ENCODE measurements at regions not wholly inside any gene's neighbourhood (a gene's known extent, or its start where the extent isn't known, plus 50 kb on each side); places are given as distances from the start of the nearest gene placed in this dataset.

- no peak overlapping the region for H2BK12ac ChIP-seq (ENCODE audit: insufficient read length, low read depth, low read length)
- no peak overlapping the region for H3K4ac ChIP-seq (ENCODE audit: low read depth, low read length)
- H3K18ac ChIP-seq (ENCODE audit: insufficient read length, low read depth, low read length): no peak overlapping the region
- no peak overlapping the region for H3K23ac ChIP-seq (ENCODE audit: insufficient read length, low read depth, low read length)
- peaks cover 12 to 20% of the 10 kb centered on the region in 2 experiments for H3K4me1 Mint-ChIP-seq
- no peak overlapping the region for H3K4me2 ChIP-seq (ENCODE audit: insufficient read depth, insufficient read length, low read length)
- H2AK5ac ChIP-seq (ENCODE audit: insufficient read length, low read length): no peak overlapping the region
- H2BK5ac ChIP-seq (ENCODE audit: insufficient read length, low read length): no peak overlapping the region
- no peaks in the 10 kb centered on the region for H3K9me3 ChIP-seq (ENCODE audit: control insufficient read depth, low read depth, low read length)
- H2BK15ac ChIP-seq (ENCODE audit: low read depth, low read length): no peak overlapping the region
- peaks cover 0 to 3% of the 10 kb centered on the region in 2 experiments; a peak in 2 of 5 replicates for H3K9me3 Mint-ChIP-seq
- H4K91ac ChIP-seq (ENCODE audit: insufficient read length, low read depth, low read length): no peak overlapping the region
- H4K20me1 ChIP-seq (ENCODE audit: control insufficient read depth, insufficient read depth, insufficient read length): no peaks in the 10 kb centered on the region
- H3K4me3 Mint-ChIP-seq: no peak overlapping the region
- no peak overlapping the region for H3T11ph ChIP-seq (ENCODE audit: low read length)
- H3K56ac ChIP-seq (ENCODE audit: insufficient read length, low read depth, low read length): no peak overlapping the region
- H3K4me1 ChIP-seq (ENCODE audit: insufficient read depth, low read length): no peaks in the 10 kb centered on the region
- no peak for DNase-seq
- H3K36me3 Mint-ChIP-seq (ENCODE audit: insufficient read depth in 1 of 3, low read depth in 3 of 3): no peaks in the 10 kb centered on the region
- no peak overlapping the region for H4K8ac ChIP-seq (replicated peaks; ENCODE audit: insufficient read length, low read depth, low read length)
- H3K27me3 Mint-ChIP-seq (ENCODE audit: low read depth): no peaks in the 10 kb centered on the region
- no peaks in the 10 kb centered on the region for H3K27me3 ChIP-seq (ENCODE audit: insufficient read depth, low read length)
- no peak overlapping the region for H3K14ac ChIP-seq (ENCODE audit: insufficient read depth, low read length)
- H3K9ac ChIP-seq (ENCODE audit: extremely low read depth, insufficient read length, low read length): no peak overlapping the region
- WGBS (ENCODE audit: extremely low coverage, insufficient read length, low lambda C conversion rate): no CpG with 5 or more reads among the region's 5 CpGs
- H2BK120ac ChIP-seq (ENCODE audit: low read depth, low read length, poor library complexity, severe bottlenecking): no peak overlapping the region
- H3K79me2 ChIP-seq (ENCODE audit: insufficient read depth, low read length): no peaks in the 10 kb centered on the region
- H3K27ac Mint-ChIP-seq: no peak overlapping the region
- no peak overlapping the region for H3K27ac ChIP-seq (ENCODE audit: insufficient read length, low read depth, low read length)
- H3K79me1 ChIP-seq (ENCODE audit: insufficient read depth, low read depth, low read length, poor library complexity, severe bottlenecking): no peaks in the 10 kb centered on the region
- no peak overlapping the region for H2BK20ac ChIP-seq (ENCODE audit: low read depth, low read length, poor library complexity, severe bottlenecking)
- H3K23me2 ChIP-seq (ENCODE audit: insufficient read length, low read depth, low read length, poor library complexity, severe bottlenecking): no peaks in the 10 kb centered on the region
- no peak overlapping the region for H2AFZ ChIP-seq (ENCODE audit: low read length)
- no peak overlapping the region for H4K5ac ChIP-seq (ENCODE audit: insufficient read length, low read depth, low read length)
- TF ChIP-seq CTCF (conservative IDR thresholded peaks at IDR 0.05): no peak
Measured at GRCh38 chr7:116386674-116387073, 112.9 kb upstream of the CAV2 start.

All from H9 (cell line).